ENCODE measurements at regions not wholly inside any gene's neighbourhood (a gene's known extent, or its start where the extent isn't known, plus 50 kb on each side); places are given as distances from the start of the nearest gene placed in this dataset.

GRCh38 chr17:77837917-77838316 is 120.6 kb upstream of the TNRC6C start:
- H3K27me3 ChIP-seq (ENCODE audit: insufficient read depth, poor library complexity, severe bottlenecking) = no peaks in the 10 kb centered on the region
- H3K4me1 ChIP-seq (ENCODE audit: insufficient read depth, poor library complexity, severe bottlenecking) = peaks cover 9% of the 10 kb centered on the region
- no peaks in the 10 kb centered on the region for H3K36me3 ChIP-seq (ENCODE audit: low read depth)
- no peak overlapping the region for H3K27ac ChIP-seq (ENCODE audit: poor library complexity, severe bottlenecking)
- ATAC-seq (ENCODE audit: low read depth) = no peak
- H3K4me3 ChIP-seq (ENCODE audit: severe bottlenecking) = no peak overlapping the region
- peak; percentile 33 for DNase-seq (ENCODE audit: low spot score)
- TF ChIP-seq CTCF (IDR thresholded peaks at IDR 0.05; ENCODE audit: poor library complexity, severe bottlenecking) = no peak
- peaks cover 8% of the 10 kb centered on the region for H3K9me3 ChIP-seq (ENCODE audit: severe bottlenecking)

GRCh38 chr17:77838748-77839697 is 119.5 kb upstream of the TNRC6C start:
- no peaks in the 10 kb centered on the region for H3K36me3 ChIP-seq (ENCODE audit: low read depth)
- H3K4me1 ChIP-seq (ENCODE audit: insufficient read depth, poor library complexity, severe bottlenecking) = peaks cover 18% of the 10 kb centered on the region
- ATAC-seq (ENCODE audit: low read depth) (no peak), DNase-seq (ENCODE audit: low spot score) (peak; percentile 42)
- no peak overlapping the region for H3K27ac ChIP-seq (ENCODE audit: poor library complexity, severe bottlenecking)
- no peak overlapping the region for H3K4me3 ChIP-seq (ENCODE audit: severe bottlenecking)
- no peaks in the 10 kb centered on the region for H3K27me3 ChIP-seq (ENCODE audit: insufficient read depth, poor library complexity, severe bottlenecking)
- peaks cover 8% of the 10 kb centered on the region for H3K9me3 ChIP-seq (ENCODE audit: severe bottlenecking)
- TF ChIP-seq CTCF (IDR thresholded peaks at IDR 0.05; ENCODE audit: poor library complexity, severe bottlenecking) = no peak

GRCh38 chr17:77839698-77840512 is 118.6 kb upstream of the TNRC6C start:
- DNase-seq (ENCODE audit: low spot score) (peak; percentile 36), ATAC-seq (ENCODE audit: low read depth) (no peak)
- no peak overlapping the region for H3K4me3 ChIP-seq (ENCODE audit: severe bottlenecking)
- H3K36me3 ChIP-seq (ENCODE audit: low read depth) = no peaks in the 10 kb centered on the region
- H3K9me3 ChIP-seq (ENCODE audit: severe bottlenecking) = peaks cover 8% of the 10 kb centered on the region
- H3K27me3 ChIP-seq (ENCODE audit: insufficient read depth, poor library complexity, severe bottlenecking) = no peaks in the 10 kb centered on the region
- H3K4me1 ChIP-seq (ENCODE audit: insufficient read depth, poor library complexity, severe bottlenecking) = peaks cover 18% of the 10 kb centered on the region
- no peak for TF ChIP-seq CTCF (IDR thresholded peaks at IDR 0.05; ENCODE audit: poor library complexity, severe bottlenecking)
- H3K27ac ChIP-seq (ENCODE audit: poor library complexity, severe bottlenecking) = no peak overlapping the region

- Histone ChIP-seq H3K27me3 (ENCODE audit: insufficient read depth, poor library complexity, severe bottlenecking) (no peaks in the 10 kb centered on the region), H3K9me3 (ENCODE audit: severe bottlenecking) (peaks cover 8% of the 10 kb centered on the region), H3K27ac (ENCODE audit: poor library complexity, severe bottlenecking) (no peak overlapping the region), H3K36me3 (ENCODE audit: low read depth) (no peaks in the 10 kb centered on the region), H3K4me1 (ENCODE audit: insufficient read depth, poor library complexity, severe bottlenecking) (peaks cover 18% of the 10 kb centered on the region), H3K4me3 (ENCODE audit: severe bottlenecking) (no peak overlapping the region)
- no peak for TF ChIP-seq CTCF (IDR thresholded peaks at IDR 0.05; ENCODE audit: poor library complexity, severe bottlenecking)
- DNase-seq (ENCODE audit: low spot score) (peak; percentile 17), ATAC-seq (ENCODE audit: low read depth) (no peak)
These were observed 117.9 kb upstream of the TNRC6C start for GRCh38 chr17:77840513-77841165.

Measured in RWPE2 (cell line).